ENCODE measurements at regions not wholly inside any gene's neighbourhood (a gene's known extent, or its start where the extent isn't known, plus 50 kb on each side); places are given as distances from the start of the nearest gene placed in this dataset.
"Not testable (repeated sequence)": the region's sequence is repeated elsewhere in the genome, so short reads cannot be mapped to it uniquely, and the experiment has no call there.

DNA sequence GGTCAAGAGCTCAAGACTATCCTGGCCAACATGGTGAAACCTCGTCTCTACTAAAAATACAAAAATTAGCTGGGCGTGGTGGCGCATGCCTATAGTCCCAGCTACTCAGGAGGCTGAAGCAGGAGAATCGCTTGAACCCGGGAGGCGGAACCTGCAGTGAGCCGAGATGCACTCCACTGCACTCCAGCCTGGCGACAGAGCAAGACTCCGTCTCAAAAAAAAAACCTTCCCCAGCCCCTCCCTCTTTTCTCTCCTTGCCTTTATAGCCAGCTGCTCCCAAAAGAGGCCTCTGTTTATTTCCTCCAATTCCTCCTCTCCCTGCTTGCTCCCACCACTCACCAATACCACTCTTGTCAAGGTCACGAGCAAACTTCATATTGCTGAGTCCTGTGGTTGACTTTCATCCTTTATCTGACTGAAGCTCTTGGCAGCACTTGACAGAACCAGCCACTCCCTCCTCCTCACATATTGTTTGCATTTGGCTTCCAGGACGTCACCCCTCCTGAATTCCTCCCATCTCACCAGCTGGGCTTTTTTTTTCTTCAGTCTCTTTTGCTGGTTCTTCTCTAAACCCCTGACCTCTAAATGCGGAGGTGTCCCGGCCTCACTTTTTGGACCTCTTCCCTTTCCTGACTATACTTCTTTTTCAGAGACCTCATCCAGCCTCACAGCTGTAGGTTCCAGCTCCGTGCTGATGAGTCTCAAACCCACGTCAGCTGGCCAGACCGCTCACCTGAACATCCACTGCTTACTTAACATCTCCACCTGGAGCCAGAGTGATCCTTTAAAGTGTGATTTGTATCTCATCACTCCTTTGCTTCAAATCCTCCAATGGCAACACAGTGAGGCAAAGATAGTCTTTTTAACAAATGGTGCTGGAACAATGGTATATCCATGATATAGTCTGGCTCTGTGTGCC, 84.6 kb upstream of the CAB39 start:
- no peak overlapping the region for H3K4me3 ChIP-seq (ENCODE audit: control insufficient read depth, low read depth, low read length)
- DNase-seq (ENCODE audit: low read depth), result peak; percentile 89
- TF ChIP-seq, protein P1, sequence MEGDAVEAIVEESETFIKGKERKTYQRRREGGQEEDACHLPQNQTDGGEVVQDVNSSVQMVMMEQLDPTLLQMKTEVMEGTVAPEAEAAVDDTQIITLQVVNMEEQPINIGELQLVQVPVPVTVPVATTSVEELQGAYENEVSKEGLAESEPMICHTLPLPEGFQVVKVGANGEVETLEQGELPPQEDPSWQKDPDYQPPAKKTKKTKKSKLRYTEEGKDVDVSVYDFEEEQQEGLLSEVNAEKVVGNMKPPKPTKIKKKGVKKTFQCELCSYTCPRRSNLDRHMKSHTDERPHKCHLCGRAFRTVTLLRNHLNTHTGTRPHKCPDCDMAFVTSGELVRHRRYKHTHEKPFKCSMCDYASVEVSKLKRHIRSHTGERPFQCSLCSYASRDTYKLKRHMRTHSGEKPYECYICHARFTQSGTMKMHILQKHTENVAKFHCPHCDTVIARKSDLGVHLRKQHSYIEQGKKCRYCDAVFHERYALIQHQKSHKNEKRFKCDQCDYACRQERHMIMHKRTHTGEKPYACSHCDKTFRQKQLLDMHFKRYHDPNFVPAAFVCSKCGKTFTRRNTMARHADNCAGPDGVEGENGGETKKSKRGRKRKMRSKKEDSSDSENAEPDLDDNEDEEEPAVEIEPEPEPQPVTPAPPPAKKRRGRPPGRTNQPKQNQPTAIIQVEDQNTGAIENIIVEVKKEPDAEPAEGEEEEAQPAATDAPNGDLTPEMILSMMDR (conservative IDR thresholded peaks at IDR 0.05; ENCODE audit: control insufficient read depth, insufficient read depth, low read depth, low read length), result no peak

DNA sequence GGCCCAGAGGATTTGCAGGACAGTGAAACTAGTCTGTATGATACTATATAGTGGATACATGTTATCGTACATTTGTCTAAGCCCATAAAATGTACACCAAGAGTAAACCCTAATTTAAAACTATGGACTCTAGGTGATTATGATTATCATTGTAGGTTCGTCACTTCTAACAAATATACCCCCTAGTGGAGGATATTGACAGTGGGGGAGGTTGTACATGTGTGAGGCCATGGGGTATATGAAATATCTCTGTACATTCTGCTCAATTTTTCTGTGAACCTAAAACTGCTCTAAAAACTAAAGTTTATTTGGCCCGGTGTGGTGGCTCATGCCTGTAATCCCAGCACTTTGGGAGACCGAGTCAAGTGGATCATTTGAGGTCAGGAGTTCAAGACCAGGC, 81.2 kb upstream of the CAB39 start:
- no peak overlapping the region for H3K4me3 ChIP-seq (ENCODE audit: control insufficient read depth, low read depth, low read length)
- TF ChIP-seq, protein P1 (conservative IDR thresholded peaks at IDR 0.05; ENCODE audit: control insufficient read depth, insufficient read depth, low read depth, low read length), result no peak
- no peak for DNase-seq (ENCODE audit: low read depth)

DNA sequence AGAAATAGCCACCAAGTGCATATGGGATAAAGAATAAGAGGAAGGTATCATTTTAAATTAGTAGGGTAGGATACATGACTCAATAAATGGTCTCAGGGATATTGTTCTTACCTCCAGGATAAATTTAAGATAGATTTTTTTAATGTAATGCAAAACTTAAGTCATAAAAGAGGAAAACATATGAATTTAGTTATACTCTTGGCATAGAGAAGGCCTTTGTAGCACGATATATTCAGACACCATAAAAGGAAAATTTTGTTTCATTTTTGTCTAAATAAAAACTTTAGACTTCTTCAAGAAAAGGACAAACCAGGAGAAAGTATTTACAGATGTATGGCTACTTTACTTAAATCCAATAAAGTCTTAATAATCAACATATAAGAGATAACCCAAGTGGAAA, 78.5 kb upstream of the CAB39 start:
- H3K4me3 ChIP-seq (ENCODE audit: control insufficient read depth, low read depth, low read length), result no peak overlapping the region
- DNase-seq (ENCODE audit: low read depth), result no peak
- TF ChIP-seq, protein P1 (conservative IDR thresholded peaks at IDR 0.05; ENCODE audit: control insufficient read depth, insufficient read depth, low read depth, low read length), result no peak

- not testable (repeated sequence) for DNase-seq (ENCODE audit: low read depth); H3K4me3 ChIP-seq (ENCODE audit: control insufficient read depth, low read depth, low read length)
Measured at GRCh38 chr2:230634721-230635313, 77.8 kb upstream of the CAB39 start.

GRCh38 chr2:230636684-230637271, 75.9 kb upstream of the CAB39 start:
- DNase-seq (ENCODE audit: low read depth), result no peak
- TF ChIP-seq, protein P1 (conservative IDR thresholded peaks at IDR 0.05; ENCODE audit: control insufficient read depth, insufficient read depth, low read depth, low read length), result no peak
- no peak overlapping the region for H3K4me3 ChIP-seq (ENCODE audit: control insufficient read depth, low read depth, low read length)

GRCh38 chr2:230637486-230637885, 75.2 kb upstream of the CAB39 start:
- not testable (repeated sequence) for DNase-seq (ENCODE audit: low read depth); H3K4me3 ChIP-seq (ENCODE audit: control insufficient read depth, low read depth, low read length)

DNA sequence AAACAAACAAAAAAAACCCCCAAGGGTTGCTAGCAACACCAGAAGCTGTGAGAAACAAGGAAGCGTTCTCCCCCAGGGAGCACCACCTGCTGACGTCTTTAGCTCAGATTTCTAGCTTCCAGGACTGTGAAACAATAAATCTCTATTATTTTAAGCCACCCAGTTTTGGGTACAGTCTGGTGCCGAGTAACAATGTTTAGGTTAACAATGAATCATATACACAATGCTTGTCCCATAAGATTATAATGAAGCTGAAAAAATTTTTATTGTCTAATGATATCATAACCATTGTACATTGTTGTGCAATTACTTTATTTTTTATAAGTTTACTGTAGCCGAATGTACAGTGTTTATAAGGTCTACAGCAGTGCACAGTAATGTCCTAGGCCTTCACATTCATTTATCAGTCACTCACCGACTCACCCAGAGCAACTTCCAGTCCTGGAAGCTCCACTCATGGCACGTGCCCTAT, 72.1 kb upstream of the CAB39 start:
- no peak for DNase-seq (ENCODE audit: low read depth)
- H3K4me3 ChIP-seq (ENCODE audit: control insufficient read depth, low read depth, low read length), result no peak overlapping the region
- TF ChIP-seq, protein P1 (conservative IDR thresholded peaks at IDR 0.05; ENCODE audit: control insufficient read depth, insufficient read depth, low read depth, low read length), result no peak
